ENCODE measurements at regions not wholly inside any gene's neighbourhood (a gene's known extent, or its start where the extent isn't known, plus 50 kb on each side); places are given as distances from the start of the nearest gene placed in this dataset.

- TF ChIP-seq, protein P1, sequence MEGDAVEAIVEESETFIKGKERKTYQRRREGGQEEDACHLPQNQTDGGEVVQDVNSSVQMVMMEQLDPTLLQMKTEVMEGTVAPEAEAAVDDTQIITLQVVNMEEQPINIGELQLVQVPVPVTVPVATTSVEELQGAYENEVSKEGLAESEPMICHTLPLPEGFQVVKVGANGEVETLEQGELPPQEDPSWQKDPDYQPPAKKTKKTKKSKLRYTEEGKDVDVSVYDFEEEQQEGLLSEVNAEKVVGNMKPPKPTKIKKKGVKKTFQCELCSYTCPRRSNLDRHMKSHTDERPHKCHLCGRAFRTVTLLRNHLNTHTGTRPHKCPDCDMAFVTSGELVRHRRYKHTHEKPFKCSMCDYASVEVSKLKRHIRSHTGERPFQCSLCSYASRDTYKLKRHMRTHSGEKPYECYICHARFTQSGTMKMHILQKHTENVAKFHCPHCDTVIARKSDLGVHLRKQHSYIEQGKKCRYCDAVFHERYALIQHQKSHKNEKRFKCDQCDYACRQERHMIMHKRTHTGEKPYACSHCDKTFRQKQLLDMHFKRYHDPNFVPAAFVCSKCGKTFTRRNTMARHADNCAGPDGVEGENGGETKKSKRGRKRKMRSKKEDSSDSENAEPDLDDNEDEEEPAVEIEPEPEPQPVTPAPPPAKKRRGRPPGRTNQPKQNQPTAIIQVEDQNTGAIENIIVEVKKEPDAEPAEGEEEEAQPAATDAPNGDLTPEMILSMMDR (IDR thresholded peaks at IDR 0.05): no peak
- Mint-ChIP-seq H3K27ac (no peak overlapping the region), H3K9me3 (no peaks in the 10 kb centered on the region), H3K36me3 (ENCODE audit: low read depth) (no peaks in the 10 kb centered on the region), H3K4me3 (no peak overlapping the region), H3K4me1 (peaks cover 6% of the 10 kb centered on the region), H3K27me3 (ENCODE audit: low read depth, poor library complexity) (peaks cover 7% of the 10 kb centered on the region)
- DNase-seq: no peak
These were observed 101.9 kb upstream of the THBS1 start for GRCh38 chr15:39478996-39479395.

- TF ChIP-seq, protein P1 (IDR thresholded peaks at IDR 0.05): no peak
- no peak overlapping the region for H3K27ac Mint-ChIP-seq
- H3K9me3 Mint-ChIP-seq: peaks cover 7% of the 10 kb centered on the region
- no peak for DNase-seq
- peaks cover 5% of the 10 kb centered on the region for H3K4me1 Mint-ChIP-seq
- H3K36me3 Mint-ChIP-seq (ENCODE audit: low read depth): no peaks in the 10 kb centered on the region
- peaks cover 7% of the 10 kb centered on the region for H3K27me3 Mint-ChIP-seq (ENCODE audit: low read depth, poor library complexity)
- H3K4me3 Mint-ChIP-seq: no peak overlapping the region
These were observed 101.0 kb upstream of the THBS1 start for GRCh38 chr15:39479911-39480310.

DNA sequence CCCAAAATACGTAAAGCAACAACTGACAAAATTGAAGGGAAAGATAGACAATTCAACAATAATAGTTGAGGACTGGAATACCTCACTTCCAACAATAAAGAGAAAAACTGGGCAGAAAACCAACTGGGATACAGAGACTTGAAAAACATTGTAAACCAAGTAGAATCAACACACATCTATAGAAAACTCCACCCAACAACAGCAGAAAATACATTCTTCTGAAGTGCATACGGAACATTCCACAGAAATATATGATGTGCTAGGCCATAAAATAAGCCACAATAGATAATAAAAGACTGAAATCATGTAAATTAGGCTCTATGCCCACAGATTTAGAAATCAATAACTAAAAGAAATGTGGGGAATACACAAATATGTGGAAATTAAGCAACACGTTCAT lies 98.4 kb upstream of the THBS1 start:
- TF ChIP-seq, protein P1 (IDR thresholded peaks at IDR 0.05): no peak
- H3K27me3 Mint-ChIP-seq (ENCODE audit: low read depth, poor library complexity): peaks cover 7% of the 10 kb centered on the region
- no peaks in the 10 kb centered on the region for H3K36me3 Mint-ChIP-seq (ENCODE audit: low read depth)
- no peak overlapping the region for H3K4me3 Mint-ChIP-seq
- no peak overlapping the region for H3K27ac Mint-ChIP-seq
- H3K9me3 Mint-ChIP-seq: peaks cover 7% of the 10 kb centered on the region
- DNase-seq: no peak
- H3K4me1 Mint-ChIP-seq: no peaks in the 10 kb centered on the region

GRCh38 chr15:39486621-39487457 lies 94.0 kb upstream of the THBS1 start:
- Mint-ChIP-seq H3K36me3 (ENCODE audit: low read depth) (no peaks in the 10 kb centered on the region), H3K27ac (no peak overlapping the region), H3K4me1 (no peaks in the 10 kb centered on the region), H3K27me3 (ENCODE audit: low read depth, poor library complexity) (peaks cover 4% of the 10 kb centered on the region), H3K9me3 (peaks cover 7% of the 10 kb centered on the region), H3K4me3 (no peak overlapping the region)
- DNase-seq: no peak
- TF ChIP-seq, protein P1 (IDR thresholded peaks at IDR 0.05): no peak

DNA sequence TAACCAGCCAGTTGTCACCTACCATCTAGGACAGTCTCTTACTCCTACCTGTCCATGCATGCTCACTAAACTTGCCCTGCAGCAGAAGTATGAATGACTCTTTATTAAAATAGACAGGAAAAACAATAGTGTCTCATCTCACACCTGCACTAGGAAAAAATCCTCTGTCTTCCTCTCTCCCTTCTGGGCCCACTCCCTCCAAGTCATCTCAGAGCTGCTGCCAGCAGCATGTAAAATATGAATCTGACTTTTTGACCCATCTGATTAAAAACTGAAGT lies 93.5 kb upstream of the THBS1 start:
- DNase-seq: no peak
- no peaks in the 10 kb centered on the region for H3K36me3 Mint-ChIP-seq (ENCODE audit: low read depth)
- no peaks in the 10 kb centered on the region for H3K4me1 Mint-ChIP-seq
- TF ChIP-seq, protein P1 (IDR thresholded peaks at IDR 0.05): no peak
- peaks cover 7% of the 10 kb centered on the region for H3K9me3 Mint-ChIP-seq
- H3K27ac Mint-ChIP-seq: no peak overlapping the region
- peaks cover 4% of the 10 kb centered on the region for H3K27me3 Mint-ChIP-seq (ENCODE audit: low read depth, poor library complexity)
- H3K4me3 Mint-ChIP-seq: no peak overlapping the region

GRCh38 chr15:39488516-39488915 lies 92.4 kb upstream of the THBS1 start:
- Mint-ChIP-seq H3K4me1 (no peaks in the 10 kb centered on the region), H3K27ac (no peak overlapping the region), H3K27me3 (ENCODE audit: low read depth, poor library complexity) (peaks cover 3% of the 10 kb centered on the region), H3K36me3 (ENCODE audit: low read depth) (no peaks in the 10 kb centered on the region), H3K4me3 (no peak overlapping the region), H3K9me3 (peaks cover 7% of the 10 kb centered on the region)
- TF ChIP-seq, protein P1 (IDR thresholded peaks at IDR 0.05): no peak
- no peak for DNase-seq

Measured in nephron progenitor cell (in vitro differentiated cells).